ENCODE measurements at regions not wholly inside any gene's neighbourhood (a gene's known extent, or its start where the extent isn't known, plus 50 kb on each side); places are given as distances from the start of the nearest gene placed in this dataset.

DNA sequence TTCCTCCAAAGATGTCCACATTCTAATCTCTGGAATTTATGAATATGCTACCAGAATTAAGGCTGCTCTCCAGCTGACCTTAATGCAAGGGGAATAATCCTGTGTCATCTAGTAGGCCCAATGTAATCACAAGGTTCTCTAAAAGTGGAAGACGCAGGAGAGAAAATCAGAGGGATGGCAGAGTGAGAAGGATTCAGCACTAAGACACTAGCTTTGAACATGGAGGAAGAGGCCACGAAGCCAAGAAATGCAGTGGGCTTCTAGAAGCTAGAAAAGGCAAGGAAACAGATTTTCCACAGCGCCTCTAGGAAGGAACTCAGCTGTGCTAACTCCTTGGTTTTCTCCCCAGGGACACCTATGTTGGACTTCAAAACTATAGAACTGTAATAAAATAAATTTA is 240.7 kb upstream of the TRAM1L1 start:
- Histone ChIP-seq H3K27ac (ENCODE audit: low read depth, low read length) (no peak overlapping the region), H3K4me3 (replicated peaks in 1 of 2; ENCODE audit: low read depth in 1 of 2, low read length in 2 of 2) (no peak overlapping the region), H2AFZ (ENCODE audit: low read depth, low read length, poor library complexity, severe bottlenecking) (no peak overlapping the region), H3K4me1 (ENCODE audit: control insufficient read depth in 1 of 2, insufficient read depth in 2 of 2, low read length in 2 of 2) (peaks cover 0 to 13% of the 10 kb centered on the region in 2 experiments; a peak in 2 of 4 replicates), H4K20me1 (ENCODE audit: insufficient read depth) (no peaks in the 10 kb centered on the region), H3K79me2 (ENCODE audit: insufficient read depth, low read length) (no peaks in the 10 kb centered on the region), H3K9ac (ENCODE audit: low read length) (no peak overlapping the region), H3K4me2 (ENCODE audit: low read length) (no peak overlapping the region), H3K36me3 (ENCODE audit: control insufficient read depth in 1 of 2, insufficient read depth in 2 of 2, low read length in 2 of 2) (no peaks in the 10 kb centered on the region), H3K9me3 (ENCODE audit: control insufficient read depth in 1 of 2, insufficient read depth in 1 of 2, low read depth in 1 of 2, low read length in 2 of 2) (no peaks in the 10 kb centered on the region), H3K27me3 (ENCODE audit: insufficient read depth, low read length) (no peaks in the 10 kb centered on the region), H3K9me2 (ENCODE audit: insufficient read depth) (no peaks in the 10 kb centered on the region)
- ATAC-seq (no peak), DNase-seq (ENCODE audit: low read depth, low spot score) (no peak)
- ChIA-PET RAD21 (ENCODE audit: low non-redundant PET in 1 of 2, low total read pairs in 2 of 2, uncharacterized antibody in 2 of 2, unreplicated experiment in 2 of 2) (no interaction called here), POLR2A (no interaction called here), CTCF (no interaction called here)
- intact Hi-C loops (cut with micrococcal nuclease), result no loop called here
- BruUV-seq (replicated peaks), result no TSS peak
- TF ChIP-seq CBX3 (IDR thresholded peaks at IDR 0.05; ENCODE audit: low read depth), result no peak
- TF ChIP-seq SRF (IDR thresholded peaks at IDR 0.05; ENCODE audit: low read depth), result no peak
- no peak for TF ChIP-seq FOSL1 (IDR thresholded peaks at IDR 0.05; ENCODE audit: low read depth)
- no peak for TF ChIP-seq CEBPB (IDR thresholded peaks at IDR 0.05; ENCODE audit: low read depth)
- TF ChIP-seq MAX (IDR thresholded peaks at IDR 0.05), result no peak
- no peak for TF ChIP-seq EZH2phosphoT487 (IDR thresholded peaks at IDR 0.05; ENCODE audit: borderline replicate concordance)
- no peak for TF ChIP-seq ATF3 (IDR thresholded peaks at IDR 0.05)
- TF ChIP-seq EZH2 (IDR thresholded peaks at IDR 0.05), result no peak
- TF ChIP-seq JUND (IDR thresholded peaks at IDR 0.05), result no peak
- TF ChIP-seq SIN3A (IDR thresholded peaks at IDR 0.05; ENCODE audit: low read depth), result no peak
- TF ChIP-seq SP1 (IDR thresholded peaks at IDR 0.05; ENCODE audit: low read depth), result no peak
- no peak for TF ChIP-seq YY1 (IDR thresholded peaks at IDR 0.05; ENCODE audit: extremely low read depth, insufficient replicate concordance, low read depth, low read length)
- no peak for TF ChIP-seq REST (IDR thresholded peaks at IDR 0.05; ENCODE audit: low read depth)
- TF ChIP-seq EGR1 (IDR thresholded peaks at IDR 0.05; ENCODE audit: low read depth), result no peak
- no peak for TF ChIP-seq POLR2A (IDR thresholded peaks at IDR 0.05; ENCODE audit: borderline replicate concordance, extremely low read depth, insufficient read depth, insufficient read length)
- TF ChIP-seq ZBTB33 (IDR thresholded peaks at IDR 0.05; ENCODE audit: extremely low read depth, insufficient replicate concordance, low read length), result no peak
- no peak for TF ChIP-seq ELF1 (IDR thresholded peaks at IDR 0.05; ENCODE audit: borderline replicate concordance, low read depth)
- no peak for TF ChIP-seq POLR2AphosphoS5 (IDR thresholded peaks at IDR 0.05; ENCODE audit: low read depth, low read length)
- no peak for TF ChIP-seq ZNF274 (IDR thresholded peaks at IDR 0.05; ENCODE audit: low read depth, low read length)

Data from HCT116 (cell line).